ENCODE measurements at regions not wholly inside any gene's neighbourhood (a gene's known extent, or its start where the extent isn't known, plus 50 kb on each side); places are given as distances from the start of the nearest gene placed in this dataset.

DNA sequence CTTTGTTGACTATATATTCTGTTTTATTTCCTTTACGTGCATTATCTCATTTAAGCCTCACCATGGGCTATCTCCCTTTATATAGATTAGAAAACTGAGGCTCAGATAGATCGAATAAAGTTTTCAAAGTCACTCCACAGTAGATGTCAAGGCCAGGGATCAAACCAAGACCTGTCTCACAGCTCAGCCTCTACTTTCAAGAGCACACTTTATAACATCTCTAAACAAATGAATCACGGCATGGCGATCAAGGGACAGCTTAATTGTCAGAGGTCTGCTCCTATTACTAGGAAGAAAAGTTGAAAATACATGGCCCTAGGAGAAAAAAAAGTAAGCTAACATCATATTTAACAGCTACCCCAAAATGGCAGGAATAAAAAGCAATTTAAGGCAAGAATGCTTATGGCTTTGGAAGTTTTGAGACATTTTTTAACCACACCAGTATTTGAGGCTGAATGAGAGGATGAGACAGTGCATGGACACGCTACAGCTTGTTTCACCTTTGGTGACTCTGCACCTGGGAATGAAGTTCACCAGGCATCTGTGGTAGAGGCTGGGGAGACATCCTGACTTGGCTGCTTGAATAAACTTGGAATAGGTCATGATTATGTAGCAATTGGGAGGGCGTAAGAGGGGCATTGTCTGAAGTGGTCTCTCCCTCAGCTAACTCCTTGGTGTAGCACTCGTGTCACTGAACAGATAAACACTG is 486.8 kb upstream of the WWC1 start:
- no peak overlapping the region for H3K4me3 ChIP-seq (ENCODE audit: low read length)
- no peak overlapping the region for H3K9ac ChIP-seq (ENCODE audit: low read length)
- H3K27me3 ChIP-seq (ENCODE audit: control insufficient read depth, insufficient read depth, low read length) = no peaks in the 10 kb centered on the region
- H3K27ac ChIP-seq (ENCODE audit: low read depth, low read length) = no peak overlapping the region
- no peaks in the 10 kb centered on the region for H3K36me3 ChIP-seq (ENCODE audit: control insufficient read depth, insufficient read depth, low read length)
- H3K4me1 ChIP-seq (ENCODE audit: control insufficient read depth, insufficient read depth, low read length) = no peaks in the 10 kb centered on the region

DNA sequence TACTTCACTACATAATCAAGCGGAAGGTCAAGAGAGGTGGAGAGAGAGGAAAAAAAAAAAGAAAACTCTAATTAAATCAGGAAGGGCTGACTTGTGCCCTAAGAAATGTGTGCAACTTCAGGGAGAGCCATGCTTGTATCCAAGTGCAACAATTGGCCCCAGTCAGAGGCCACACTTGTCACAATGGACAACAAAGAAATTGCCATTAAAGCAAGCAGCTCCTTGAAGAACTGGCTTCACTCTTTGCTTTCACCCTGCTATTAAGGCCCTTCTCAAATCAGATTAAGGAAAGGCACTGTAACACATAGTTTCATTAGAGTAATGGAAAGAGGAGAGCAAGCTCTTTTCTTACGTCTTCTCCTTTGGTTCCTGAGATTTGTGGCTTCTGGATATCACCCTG is 480.9 kb upstream of the WWC1 start:
- Histone ChIP-seq H3K9ac (ENCODE audit: low read length) (no peak overlapping the region), H3K27me3 (ENCODE audit: control insufficient read depth, insufficient read depth, low read length) (no peaks in the 10 kb centered on the region), H3K4me3 (ENCODE audit: low read length) (no peak overlapping the region), H3K36me3 (ENCODE audit: control insufficient read depth, insufficient read depth, low read length) (no peaks in the 10 kb centered on the region), H3K27ac (ENCODE audit: low read depth, low read length) (no peak overlapping the region), H3K4me1 (ENCODE audit: control insufficient read depth, insufficient read depth, low read length) (no peaks in the 10 kb centered on the region)

DNA sequence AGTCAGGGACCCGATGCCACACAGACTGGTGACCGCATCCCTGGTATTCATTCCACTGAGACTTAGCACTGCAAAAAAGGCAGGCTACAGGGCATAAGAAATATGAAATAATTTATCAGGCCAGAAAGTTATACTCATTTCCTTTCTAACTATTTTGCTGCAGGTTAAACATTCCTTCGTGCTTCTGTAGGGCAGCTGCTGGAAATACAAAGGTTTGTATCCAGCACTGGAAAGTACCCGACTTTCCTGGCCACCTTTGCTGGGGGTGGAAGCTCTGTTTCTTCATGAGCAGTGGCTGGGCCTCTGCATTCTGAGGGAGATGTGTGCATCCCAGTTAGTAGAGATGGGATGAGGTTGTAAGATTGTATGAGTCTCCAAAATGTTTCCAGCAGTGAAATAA is 478.6 kb upstream of the WWC1 start:
- Histone ChIP-seq H3K4me1 (ENCODE audit: control insufficient read depth, insufficient read depth, low read length) (no peaks in the 10 kb centered on the region), H3K27ac (ENCODE audit: low read depth, low read length) (no peak overlapping the region), H3K9ac (ENCODE audit: low read length) (no peak overlapping the region), H3K36me3 (ENCODE audit: control insufficient read depth, insufficient read depth, low read length) (no peaks in the 10 kb centered on the region), H3K27me3 (ENCODE audit: control insufficient read depth, insufficient read depth, low read length) (no peaks in the 10 kb centered on the region), H3K4me3 (ENCODE audit: low read length) (no peak overlapping the region)

DNA sequence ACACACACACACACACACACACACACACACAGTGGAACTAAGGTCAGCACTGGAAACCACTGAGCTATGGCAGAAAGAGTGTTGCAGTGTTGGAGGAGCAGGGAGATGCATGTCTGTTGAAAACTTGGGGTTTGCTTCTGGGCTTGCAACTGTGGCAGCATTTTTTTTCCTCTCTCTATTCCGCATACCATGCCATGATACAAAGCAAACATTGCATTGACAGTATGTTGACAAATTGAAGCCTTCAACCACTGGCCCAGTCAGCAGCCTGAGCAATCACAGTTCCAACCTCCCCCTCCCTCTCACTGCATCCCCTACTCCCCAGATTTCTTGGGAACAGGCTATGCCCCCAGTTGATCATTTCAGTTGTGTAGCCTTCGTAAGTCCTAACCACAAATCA is 478.1 kb upstream of the WWC1 start:
- Histone ChIP-seq H3K4me1 (ENCODE audit: control insufficient read depth, insufficient read depth, low read length) (no peaks in the 10 kb centered on the region), H3K27ac (ENCODE audit: low read depth, low read length) (no peak overlapping the region), H3K36me3 (ENCODE audit: control insufficient read depth, insufficient read depth, low read length) (no peaks in the 10 kb centered on the region), H3K9ac (ENCODE audit: low read length) (no peak overlapping the region), H3K27me3 (ENCODE audit: control insufficient read depth, insufficient read depth, low read length) (no peaks in the 10 kb centered on the region), H3K4me3 (ENCODE audit: low read length) (no peak overlapping the region)

DNA sequence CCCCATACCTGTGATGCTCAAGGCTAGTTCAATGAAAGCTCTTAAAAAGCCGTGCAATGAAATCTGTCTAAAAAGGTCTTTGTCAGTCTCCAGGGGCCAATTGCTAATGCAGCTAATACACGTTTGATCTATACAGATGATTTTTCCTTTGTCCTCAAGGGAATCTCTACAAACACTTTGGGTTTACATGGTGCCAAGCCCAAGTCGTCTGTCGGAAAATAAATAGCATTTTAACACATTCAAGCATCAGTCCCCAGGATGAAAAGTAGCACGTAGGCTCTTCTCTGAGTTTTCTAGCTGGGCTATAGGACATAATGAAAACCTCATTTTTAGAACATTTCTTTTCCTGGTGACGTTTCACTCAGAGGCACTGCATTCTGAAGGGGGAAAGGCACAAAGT is 477.4 kb upstream of the WWC1 start:
- no peak overlapping the region for H3K4me3 ChIP-seq (ENCODE audit: low read length)
- no peaks in the 10 kb centered on the region for H3K36me3 ChIP-seq (ENCODE audit: control insufficient read depth, insufficient read depth, low read length)
- H3K27ac ChIP-seq (ENCODE audit: low read depth, low read length) = no peak overlapping the region
- no peak overlapping the region for H3K9ac ChIP-seq (ENCODE audit: low read length)
- no peaks in the 10 kb centered on the region for H3K4me1 ChIP-seq (ENCODE audit: control insufficient read depth, insufficient read depth, low read length)
- H3K27me3 ChIP-seq (ENCODE audit: control insufficient read depth, insufficient read depth, low read length) = no peaks in the 10 kb centered on the region

DNA sequence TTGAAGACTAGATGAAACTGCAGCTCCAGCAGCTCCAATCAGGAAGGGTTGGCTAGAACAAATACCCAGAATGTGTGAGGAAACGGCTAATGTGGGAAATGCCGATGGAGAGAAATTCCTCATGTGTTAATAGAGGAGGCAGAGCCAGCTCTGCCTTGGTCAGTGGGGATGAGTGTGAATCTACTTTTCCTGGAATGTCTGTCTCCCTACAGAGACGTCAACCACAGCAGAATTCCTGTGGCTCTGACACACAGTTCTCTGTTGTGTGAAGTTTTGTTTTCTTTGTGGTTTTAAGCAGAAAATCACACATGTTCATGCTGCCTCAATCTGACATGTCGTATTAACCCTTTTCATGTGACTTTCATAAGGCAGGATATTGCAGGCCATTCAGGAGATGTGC is 476.6 kb upstream of the WWC1 start:
- Histone ChIP-seq H3K27me3 (ENCODE audit: control insufficient read depth, insufficient read depth, low read length) (no peaks in the 10 kb centered on the region), H3K27ac (ENCODE audit: low read depth, low read length) (no peak overlapping the region)

DNA sequence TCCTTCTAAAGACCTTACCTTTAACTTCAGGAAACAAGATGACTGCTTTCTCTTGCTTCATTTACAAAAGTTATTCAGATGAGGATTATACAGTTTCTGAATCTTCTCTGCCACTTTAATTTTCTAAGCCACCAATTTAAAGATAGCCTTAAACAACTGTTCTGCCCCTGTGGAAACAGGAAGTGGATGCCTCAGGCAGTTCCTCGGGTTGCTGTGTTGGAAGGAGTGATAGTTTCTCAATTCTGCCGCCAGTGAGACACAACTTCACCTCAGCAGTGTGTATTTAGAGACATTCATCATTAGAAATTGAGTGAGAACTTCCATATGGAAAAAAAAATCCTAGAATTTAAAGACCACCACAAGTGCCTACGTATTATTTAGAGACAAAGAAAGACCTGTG is 475.1 kb upstream of the WWC1 start:
- no peaks in the 10 kb centered on the region for H3K36me3 ChIP-seq (ENCODE audit: control insufficient read depth, insufficient read depth, low read length)
- H3K4me3 ChIP-seq (ENCODE audit: low read length) = no peak overlapping the region
- no peak overlapping the region for H3K27ac ChIP-seq (ENCODE audit: low read depth, low read length)
- no peaks in the 10 kb centered on the region for H3K27me3 ChIP-seq (ENCODE audit: control insufficient read depth, insufficient read depth, low read length)
- H3K4me1 ChIP-seq (ENCODE audit: control insufficient read depth, insufficient read depth, low read length) = no peaks in the 10 kb centered on the region
- H3K9ac ChIP-seq (ENCODE audit: low read length) = no peak overlapping the region

More for the DNA sequence above, 476.6 kb upstream of the WWC1 start:
- Histone ChIP-seq H3K36me3 (ENCODE audit: control insufficient read depth, insufficient read depth, low read length) (no peaks in the 10 kb centered on the region), H3K4me1 (ENCODE audit: control insufficient read depth, insufficient read depth, low read length) (no peaks in the 10 kb centered on the region), H3K4me3 (ENCODE audit: low read length) (no peak overlapping the region), H3K9ac (ENCODE audit: low read length) (no peak overlapping the region)

DNA sequence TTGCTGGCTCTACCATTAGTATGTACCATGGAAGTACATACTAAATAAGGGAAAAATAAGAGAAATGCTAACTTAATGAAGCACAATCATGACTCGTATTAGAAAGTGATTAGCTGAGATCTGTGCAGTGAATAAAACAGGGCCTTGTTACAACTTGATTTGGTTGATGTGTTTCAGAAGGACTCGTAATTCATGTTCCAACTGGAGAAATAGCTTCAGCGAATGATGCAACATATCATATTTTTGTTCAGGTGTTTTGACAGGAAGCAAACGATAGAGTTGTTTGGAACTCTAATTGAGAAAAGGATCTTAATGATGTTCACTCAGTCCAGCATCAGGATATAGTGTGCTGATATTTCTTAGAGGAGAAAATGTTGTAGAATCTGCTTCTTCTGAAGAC is 474.6 kb upstream of the WWC1 start:
- H3K36me3 ChIP-seq (ENCODE audit: control insufficient read depth, insufficient read depth, low read length) = no peaks in the 10 kb centered on the region
- no peak overlapping the region for H3K9ac ChIP-seq (ENCODE audit: low read length)
- H3K4me3 ChIP-seq (ENCODE audit: low read length) = no peak overlapping the region
- no peaks in the 10 kb centered on the region for H3K4me1 ChIP-seq (ENCODE audit: control insufficient read depth, insufficient read depth, low read length)
- H3K27ac ChIP-seq (ENCODE audit: low read depth, low read length) = no peak overlapping the region
- H3K27me3 ChIP-seq (ENCODE audit: control insufficient read depth, insufficient read depth, low read length) = no peaks in the 10 kb centered on the region

DNA sequence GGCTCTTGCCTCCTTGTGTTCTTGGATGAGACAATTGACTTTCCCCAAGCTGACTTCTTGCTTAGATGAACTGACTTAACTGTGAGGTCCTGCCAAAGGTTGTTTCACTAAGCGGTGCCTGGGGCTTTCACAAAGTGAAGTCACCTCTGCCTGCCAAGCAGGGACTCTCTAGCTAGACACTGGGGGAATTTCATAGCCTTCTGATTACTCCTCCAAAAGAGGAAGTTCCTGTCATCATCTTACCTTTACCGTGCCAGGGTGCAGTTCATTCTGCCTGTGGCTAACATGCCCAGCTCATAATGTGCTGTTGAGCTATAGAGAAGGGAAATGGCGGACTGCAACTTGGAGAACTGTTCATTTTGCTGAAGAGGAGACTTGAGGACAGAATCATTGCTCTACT is 472.0 kb upstream of the WWC1 start:
- no peak overlapping the region for H3K4me3 ChIP-seq (ENCODE audit: low read length)
- H3K27me3 ChIP-seq (ENCODE audit: control insufficient read depth, insufficient read depth, low read length) = no peaks in the 10 kb centered on the region
- no peak overlapping the region for H3K9ac ChIP-seq (ENCODE audit: low read length)
- H3K36me3 ChIP-seq (ENCODE audit: control insufficient read depth, insufficient read depth, low read length) = no peaks in the 10 kb centered on the region
- H3K27ac ChIP-seq (ENCODE audit: low read depth, low read length) = no peak overlapping the region
- H3K4me1 ChIP-seq (ENCODE audit: control insufficient read depth, insufficient read depth, low read length) = no peaks in the 10 kb centered on the region

DNA sequence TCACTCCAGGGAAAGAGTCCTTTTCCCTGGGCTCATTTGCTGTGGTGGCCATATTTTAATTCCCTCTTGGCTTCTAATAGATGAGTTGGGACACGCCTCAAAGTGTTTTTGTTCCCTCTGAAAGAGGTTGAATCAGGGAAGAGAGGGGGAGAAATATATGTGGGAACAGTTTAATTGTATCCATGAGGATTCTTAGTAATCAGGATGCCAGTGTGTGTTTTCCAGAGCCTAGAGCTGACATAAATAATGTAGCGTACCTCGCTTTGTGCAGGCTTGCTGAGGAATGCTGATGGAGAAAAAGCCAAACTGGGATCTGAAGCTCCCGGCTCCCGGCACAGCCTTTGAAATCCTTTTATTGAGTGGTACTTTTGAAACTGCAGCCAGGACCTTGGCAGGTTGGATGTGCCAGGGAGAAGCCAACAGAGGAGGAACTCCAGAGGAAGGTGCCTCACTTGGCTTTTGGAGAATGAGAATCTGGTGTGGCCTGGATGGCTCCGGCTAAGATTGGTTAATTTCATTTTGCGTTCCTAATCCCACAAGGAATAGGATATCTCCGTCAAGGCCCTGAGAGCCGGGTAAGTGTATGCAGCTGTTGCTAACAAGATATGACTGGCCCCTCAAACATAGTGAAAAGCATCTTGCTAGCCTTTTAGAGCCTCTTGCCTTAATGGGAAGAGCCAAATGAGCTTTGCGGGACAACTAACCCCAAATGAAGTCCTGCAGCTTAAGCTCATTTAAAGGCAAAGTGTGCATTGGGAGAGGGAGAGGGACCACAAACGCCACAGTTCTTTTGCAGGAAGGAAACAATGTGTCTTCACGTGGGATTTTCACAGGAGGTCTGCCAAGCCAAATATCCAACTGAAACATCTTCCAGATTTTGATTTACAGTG is 471.1 kb upstream of the WWC1 start:
- Histone ChIP-seq H3K4me3 (ENCODE audit: low read length) (no peak overlapping the region), H3K36me3 (ENCODE audit: control insufficient read depth, insufficient read depth, low read length) (no peaks in the 10 kb centered on the region)

DNA sequence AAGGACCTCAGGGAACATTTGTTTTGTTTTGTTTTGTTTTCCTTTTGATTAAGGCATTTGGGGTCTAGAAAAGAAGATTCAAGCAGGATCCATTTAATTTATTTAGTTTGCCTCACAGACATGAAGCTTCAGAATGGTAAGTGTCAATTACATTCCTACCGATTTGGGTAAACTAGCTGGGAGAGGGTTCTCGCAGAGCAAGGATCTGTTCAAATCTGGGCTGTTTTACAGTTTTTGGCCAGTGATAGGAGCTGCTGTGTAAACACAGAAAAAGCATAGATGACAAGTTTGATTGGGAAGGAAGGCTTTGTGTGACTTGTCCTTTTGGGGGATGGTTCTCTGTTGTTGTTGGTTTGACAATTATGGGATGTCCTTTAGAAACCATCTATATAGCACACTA is 470.3 kb upstream of the WWC1 start:
- no peaks in the 10 kb centered on the region for H3K36me3 ChIP-seq (ENCODE audit: control insufficient read depth, insufficient read depth, low read length)
- no peak overlapping the region for H3K9ac ChIP-seq (ENCODE audit: low read length)
- H3K4me3 ChIP-seq (ENCODE audit: low read length) = no peak overlapping the region
- H3K27me3 ChIP-seq (ENCODE audit: control insufficient read depth, insufficient read depth, low read length) = no peaks in the 10 kb centered on the region
- no peaks in the 10 kb centered on the region for H3K4me1 ChIP-seq (ENCODE audit: control insufficient read depth, insufficient read depth, low read length)
- no peak overlapping the region for H3K27ac ChIP-seq (ENCODE audit: low read depth, low read length)

More for the DNA sequence above, 471.1 kb upstream of the WWC1 start:
- Histone ChIP-seq H3K4me1 (ENCODE audit: control insufficient read depth, insufficient read depth, low read length) (no peaks in the 10 kb centered on the region), H3K27ac (ENCODE audit: low read depth, low read length) (no peak overlapping the region), H3K9ac (ENCODE audit: low read length) (no peak overlapping the region), H3K27me3 (ENCODE audit: control insufficient read depth, insufficient read depth, low read length) (no peaks in the 10 kb centered on the region)

DNA sequence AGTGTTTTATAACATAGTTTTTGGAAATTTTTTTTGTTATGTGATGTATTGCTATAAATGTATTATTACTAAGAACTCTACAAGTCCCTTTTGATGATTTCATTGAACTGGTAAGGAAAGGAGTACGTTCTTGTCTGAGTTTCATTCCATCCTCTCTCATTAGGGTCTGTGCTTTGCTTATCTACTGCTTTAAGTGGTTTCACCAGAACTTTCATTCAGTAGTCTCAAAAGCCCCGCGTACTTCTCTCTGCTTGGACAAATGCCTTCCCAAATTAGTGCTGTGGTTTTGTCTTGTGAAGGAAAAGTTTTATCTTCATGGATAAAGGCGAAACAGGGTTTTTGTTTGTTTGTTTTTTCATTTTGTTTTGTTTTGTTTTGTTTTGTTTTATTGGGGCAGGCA is 469.8 kb upstream of the WWC1 start:
- Histone ChIP-seq H3K4me3 (ENCODE audit: low read length) (no peak overlapping the region), H3K36me3 (ENCODE audit: control insufficient read depth, insufficient read depth, low read length) (no peaks in the 10 kb centered on the region), H3K27me3 (ENCODE audit: control insufficient read depth, insufficient read depth, low read length) (no peaks in the 10 kb centered on the region), H3K4me1 (ENCODE audit: control insufficient read depth, insufficient read depth, low read length) (no peaks in the 10 kb centered on the region), H3K9ac (ENCODE audit: low read length) (no peak overlapping the region), H3K27ac (ENCODE audit: low read depth, low read length) (no peak overlapping the region)

DNA sequence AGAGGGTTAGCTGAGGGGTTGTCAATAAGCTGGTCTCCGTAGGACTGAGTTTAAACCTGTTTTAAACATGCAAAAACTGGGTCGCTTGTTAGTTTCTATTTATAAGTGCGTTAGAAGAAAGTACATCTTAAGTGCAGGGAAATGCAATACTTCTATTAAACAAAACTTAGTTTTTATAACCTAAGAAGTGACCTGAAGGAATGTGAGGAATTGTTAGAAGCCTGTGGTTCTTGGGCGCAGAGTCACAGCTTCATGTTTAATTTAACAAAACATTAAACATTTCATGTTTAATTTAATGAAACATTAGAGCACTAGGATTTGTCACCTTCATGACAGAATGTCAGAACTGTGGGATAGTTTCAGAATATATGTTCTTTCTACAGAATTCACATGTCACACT is 469.2 kb upstream of the WWC1 start:
- Histone ChIP-seq H3K9ac (ENCODE audit: low read length) (no peak overlapping the region), H3K27me3 (ENCODE audit: control insufficient read depth, insufficient read depth, low read length) (no peaks in the 10 kb centered on the region), H3K27ac (ENCODE audit: low read depth, low read length) (no peak overlapping the region), H3K4me1 (ENCODE audit: control insufficient read depth, insufficient read depth, low read length) (no peaks in the 10 kb centered on the region), H3K36me3 (ENCODE audit: control insufficient read depth, insufficient read depth, low read length) (no peaks in the 10 kb centered on the region), H3K4me3 (ENCODE audit: low read length) (no peak overlapping the region)

All from rectal smooth muscle tissue (tissue), 1 donor.